ENCODE measurements at regions not wholly inside any gene's neighbourhood (a gene's known extent, or its start where the extent isn't known, plus 50 kb on each side); places are given as distances from the start of the nearest gene placed in this dataset.

DNA sequence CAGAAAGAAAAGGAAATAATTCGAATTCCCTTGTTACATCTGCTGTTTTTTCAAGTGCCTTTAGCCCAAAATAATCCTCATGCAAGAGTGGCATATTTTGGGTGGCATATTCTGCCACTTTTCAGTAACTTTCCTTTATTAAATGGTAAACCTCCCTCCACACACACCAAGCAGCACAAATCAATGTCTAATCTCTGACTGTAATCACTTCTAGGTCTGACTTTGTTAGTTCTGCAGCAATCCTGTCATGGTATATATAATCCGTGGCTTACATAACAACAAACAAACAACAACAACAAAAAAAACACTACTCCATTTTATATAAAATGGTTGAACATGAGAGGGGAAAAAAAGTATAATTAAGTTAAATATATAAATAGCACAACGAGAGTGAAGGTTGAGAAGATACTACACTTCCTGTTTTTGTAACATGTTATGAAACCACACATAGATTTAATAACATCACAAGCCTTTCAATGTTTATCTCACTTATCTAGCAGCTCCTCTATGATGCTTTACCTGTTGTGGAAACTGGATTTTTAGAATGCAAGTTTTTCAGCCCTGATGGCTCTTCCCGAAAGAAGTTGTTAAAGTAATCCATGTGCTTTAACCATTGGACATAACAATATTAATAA lies 715.4 kb downstream of the GRXCR1 start:
- 1% methylated on average over 4 of the region's 4 CpGs for WGBS (ENCODE audit: insufficient coverage, insufficient replicate concordance, low lambda C conversion rate, missing lambda C conversion rate)
- Histone ChIP-seq H3K36me3 (ENCODE audit: control insufficient read depth in 2 of 2, insufficient read depth in 2 of 2, low read length in 1 of 2) (no peaks in the 10 kb centered on the region), H3K4me3 (no peak overlapping the region), H3K27me3 (replicated peaks in 1 of 2; ENCODE audit: control insufficient read depth in 2 of 2, insufficient read depth in 2 of 2, low read length in 1 of 2) (no peaks in the 10 kb centered on the region), H3K27ac (ENCODE audit: control insufficient read depth, insufficient read depth) (no peak overlapping the region; the same call in 1 of the 2 replicates), H3K9me3 (replicated peaks; ENCODE audit: control insufficient read depth, insufficient read depth, low read length) (no peaks in the 10 kb centered on the region), H3K79me2 (ENCODE audit: control insufficient read depth, insufficient read depth, low read length) (no peaks in the 10 kb centered on the region), H2AFZ (ENCODE audit: control insufficient read depth, low read depth, low read length) (peak overlapping the region; percentile 58), H3K4me1 (ENCODE audit: control insufficient read depth, insufficient read depth, low read length) (no peaks in the 10 kb centered on the region), H4K20me1 (ENCODE audit: control insufficient read depth, insufficient read depth) (no peaks in the 10 kb centered on the region), H3K9ac (ENCODE audit: control insufficient read depth, insufficient read depth, low read length) (no peak overlapping the region), H3K4me2 (ENCODE audit: control insufficient read depth, insufficient read depth) (no peak overlapping the region)
- no TSS peak for BruUV-seq (replicated peaks)
- ChIA-PET SMC1A (ENCODE audit: uncharacterized antibody, unreplicated experiment) (interaction anchor here (1.3 kb wide), 1 partner anchor 29 kb away, joined by 3 read pairs; no protein-coding TSS in a partner anchor), POLR2A (no interaction called here), CTCF (no interaction called here), RAD21 (ENCODE audit: unreplicated experiment) (no interaction called here)
- peak; percentile 44 for FAIRE-seq
- in situ Hi-C loops (cut with MboI): no loop called here
- intact Hi-C loops (cut with micrococcal nuclease; ENCODE audit: unreplicated experiment): no loop called here
- ATAC-seq: peak; percentile 65
- no peak for DNase-seq (ENCODE audit: low read depth, low spot score)
- TF ChIP-seq RUNX3 (IDR thresholded peaks at IDR 0.05; ENCODE audit: low read length): no peak
- TF ChIP-seq TAF1 (IDR thresholded peaks at IDR 0.05; ENCODE audit: borderline replicate concordance, low read depth, low read length): no peak
- TF ChIP-seq CHD2 (IDR thresholded peaks at IDR 0.05; ENCODE audit: borderline replicate concordance, low read depth, low read length): no peak
- TF ChIP-seq, protein P1, sequence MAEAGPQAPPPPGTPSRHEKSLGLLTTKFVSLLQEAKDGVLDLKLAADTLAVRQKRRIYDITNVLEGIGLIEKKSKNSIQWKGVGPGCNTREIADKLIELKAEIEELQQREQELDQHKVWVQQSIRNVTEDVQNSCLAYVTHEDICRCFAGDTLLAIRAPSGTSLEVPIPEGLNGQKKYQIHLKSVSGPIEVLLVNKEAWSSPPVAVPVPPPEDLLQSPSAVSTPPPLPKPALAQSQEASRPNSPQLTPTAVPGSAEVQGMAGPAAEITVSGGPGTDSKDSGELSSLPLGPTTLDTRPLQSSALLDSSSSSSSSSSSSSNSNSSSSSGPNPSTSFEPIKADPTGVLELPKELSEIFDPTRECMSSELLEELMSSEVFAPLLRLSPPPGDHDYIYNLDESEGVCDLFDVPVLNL (IDR thresholded peaks at IDR 0.05; ENCODE audit: low read depth, low read length): no peak
- TF ChIP-seq RELA (IDR thresholded peaks at IDR 0.05; ENCODE audit: borderline replicate concordance, partially characterized antibody): no peak
- TF ChIP-seq POLR2AphosphoS5 (IDR thresholded peaks at IDR 0.05; ENCODE audit: low read length): no peak
- peak; percentile 71 for TF ChIP-seq SPI1 (IDR thresholded peaks at IDR 0.05; ENCODE audit: borderline replicate concordance, insufficient read depth, low read depth, low read length)
- TF ChIP-seq MEF2A (IDR thresholded peaks at IDR 0.05; ENCODE audit: insufficient read depth, low read depth, low read length): 0 out of 2 replicates have a peak, but pooled peaks have one; percentile 35
- no peak for TF ChIP-seq YBX1 (IDR thresholded peaks at IDR 0.05)
- TF ChIP-seq RFX5 (IDR thresholded peaks at IDR 0.05; ENCODE audit: low read depth, low read length): no peak
- TF ChIP-seq MYB (IDR thresholded peaks at IDR 0.05; ENCODE audit: borderline replicate concordance, low read depth, low read length): no peak
- TF ChIP-seq, protein P2, sequence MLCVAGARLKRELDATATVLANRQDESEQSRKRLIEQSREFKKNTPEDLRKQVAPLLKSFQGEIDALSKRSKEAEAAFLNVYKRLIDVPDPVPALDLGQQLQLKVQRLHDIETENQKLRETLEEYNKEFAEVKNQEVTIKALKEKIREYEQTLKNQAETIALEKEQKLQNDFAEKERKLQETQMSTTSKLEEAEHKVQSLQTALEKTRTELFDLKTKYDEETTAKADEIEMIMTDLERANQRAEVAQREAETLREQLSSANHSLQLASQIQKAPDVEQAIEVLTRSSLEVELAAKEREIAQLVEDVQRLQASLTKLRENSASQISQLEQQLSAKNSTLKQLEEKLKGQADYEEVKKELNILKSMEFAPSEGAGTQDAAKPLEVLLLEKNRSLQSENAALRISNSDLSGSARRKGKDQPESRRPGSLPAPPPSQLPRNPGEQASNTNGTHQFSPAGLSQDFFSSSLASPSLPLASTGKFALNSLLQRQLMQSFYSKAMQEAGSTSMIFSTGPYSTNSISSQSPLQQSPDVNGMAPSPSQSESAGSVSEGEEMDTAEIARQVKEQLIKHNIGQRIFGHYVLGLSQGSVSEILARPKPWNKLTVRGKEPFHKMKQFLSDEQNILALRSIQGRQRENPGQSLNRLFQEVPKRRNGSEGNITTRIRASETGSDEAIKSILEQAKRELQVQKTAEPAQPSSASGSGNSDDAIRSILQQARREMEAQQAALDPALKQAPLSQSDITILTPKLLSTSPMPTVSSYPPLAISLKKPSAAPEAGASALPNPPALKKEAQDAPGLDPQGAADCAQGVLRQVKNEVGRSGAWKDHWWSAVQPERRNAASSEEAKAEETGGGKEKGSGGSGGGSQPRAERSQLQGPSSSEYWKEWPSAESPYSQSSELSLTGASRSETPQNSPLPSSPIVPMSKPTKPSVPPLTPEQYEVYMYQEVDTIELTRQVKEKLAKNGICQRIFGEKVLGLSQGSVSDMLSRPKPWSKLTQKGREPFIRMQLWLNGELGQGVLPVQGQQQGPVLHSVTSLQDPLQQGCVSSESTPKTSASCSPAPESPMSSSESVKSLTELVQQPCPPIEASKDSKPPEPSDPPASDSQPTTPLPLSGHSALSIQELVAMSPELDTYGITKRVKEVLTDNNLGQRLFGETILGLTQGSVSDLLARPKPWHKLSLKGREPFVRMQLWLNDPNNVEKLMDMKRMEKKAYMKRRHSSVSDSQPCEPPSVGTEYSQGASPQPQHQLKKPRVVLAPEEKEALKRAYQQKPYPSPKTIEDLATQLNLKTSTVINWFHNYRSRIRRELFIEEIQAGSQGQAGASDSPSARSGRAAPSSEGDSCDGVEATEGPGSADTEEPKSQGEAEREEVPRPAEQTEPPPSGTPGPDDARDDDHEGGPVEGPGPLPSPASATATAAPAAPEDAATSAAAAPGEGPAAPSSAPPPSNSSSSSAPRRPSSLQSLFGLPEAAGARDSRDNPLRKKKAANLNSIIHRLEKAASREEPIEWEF (IDR thresholded peaks at IDR 0.05; ENCODE audit: insufficient replicate concordance, low read depth, low read length): no peak
- no peak for TF ChIP-seq NFYA (IDR thresholded peaks at IDR 0.05; ENCODE audit: borderline replicate concordance, low read depth, low read length)
- no peak for TF ChIP-seq SP1 (IDR thresholded peaks at IDR 0.05; ENCODE audit: low read depth, low read length)
- no peak for TF ChIP-seq BACH1 (IDR thresholded peaks at IDR 0.05; ENCODE audit: borderline replicate concordance)

All from GM12878 (cell line).